Epithelial cell of esophagus (primary cell): ENCODE measurements at regions not wholly inside any gene's neighbourhood (a gene's known extent, or its start where the extent isn't known, plus 50 kb on each side); places are given as distances from the start of the nearest gene placed in this dataset.

ENCODE experiments used
- DNase-seq: peaks from one replicate; pipeline ENCODE4 v3.0.0; 2010; ENCODE audit warnings: low read depth
- H3K4me3 ChIP-seq: 2 replicates; pipeline ENCODE4 v1.5.1; 2011; ENCODE audit warnings: mild to moderate bottlenecking, low read length, control low read depth
- TF ChIP-seq, protein P1 (sequence below): IDR thresholded peaks from 2 replicates; pipeline ENCODE4 v1.5.1; 2011; ENCODE audit warnings: low read depth, mild to moderate bottlenecking, low read length, control low read depth, inconsistent platforms; ENCODE audit not compliant: insufficient read depth; ENCODE audit errors: missing control alignments

DNA sequence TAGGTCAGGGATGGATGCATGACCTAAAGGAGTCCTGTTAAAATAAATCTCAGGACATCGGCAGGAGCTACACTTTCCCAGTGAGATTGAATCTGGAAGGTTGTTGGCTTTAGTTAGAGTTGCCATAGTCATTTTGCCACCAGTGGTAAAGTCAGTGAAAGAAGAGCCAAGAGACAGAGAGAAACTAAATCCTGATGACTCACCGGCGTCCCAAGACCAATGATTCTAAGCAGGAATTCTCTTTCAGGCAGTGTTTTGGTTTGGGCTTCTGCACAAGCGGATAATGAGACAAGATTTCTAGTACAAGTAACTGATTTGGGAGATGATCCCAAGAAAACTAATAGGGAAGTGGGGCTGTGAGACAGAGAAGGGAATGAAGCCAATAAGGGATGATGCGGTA, 88.8 kb upstream of the ETS2 start:
- H3K4me3 ChIP-seq, result no peak overlapping the region
- DNase-seq, result peak; percentile 46
- TF ChIP-seq, protein P1, sequence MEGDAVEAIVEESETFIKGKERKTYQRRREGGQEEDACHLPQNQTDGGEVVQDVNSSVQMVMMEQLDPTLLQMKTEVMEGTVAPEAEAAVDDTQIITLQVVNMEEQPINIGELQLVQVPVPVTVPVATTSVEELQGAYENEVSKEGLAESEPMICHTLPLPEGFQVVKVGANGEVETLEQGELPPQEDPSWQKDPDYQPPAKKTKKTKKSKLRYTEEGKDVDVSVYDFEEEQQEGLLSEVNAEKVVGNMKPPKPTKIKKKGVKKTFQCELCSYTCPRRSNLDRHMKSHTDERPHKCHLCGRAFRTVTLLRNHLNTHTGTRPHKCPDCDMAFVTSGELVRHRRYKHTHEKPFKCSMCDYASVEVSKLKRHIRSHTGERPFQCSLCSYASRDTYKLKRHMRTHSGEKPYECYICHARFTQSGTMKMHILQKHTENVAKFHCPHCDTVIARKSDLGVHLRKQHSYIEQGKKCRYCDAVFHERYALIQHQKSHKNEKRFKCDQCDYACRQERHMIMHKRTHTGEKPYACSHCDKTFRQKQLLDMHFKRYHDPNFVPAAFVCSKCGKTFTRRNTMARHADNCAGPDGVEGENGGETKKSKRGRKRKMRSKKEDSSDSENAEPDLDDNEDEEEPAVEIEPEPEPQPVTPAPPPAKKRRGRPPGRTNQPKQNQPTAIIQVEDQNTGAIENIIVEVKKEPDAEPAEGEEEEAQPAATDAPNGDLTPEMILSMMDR, result no peak

DNA sequence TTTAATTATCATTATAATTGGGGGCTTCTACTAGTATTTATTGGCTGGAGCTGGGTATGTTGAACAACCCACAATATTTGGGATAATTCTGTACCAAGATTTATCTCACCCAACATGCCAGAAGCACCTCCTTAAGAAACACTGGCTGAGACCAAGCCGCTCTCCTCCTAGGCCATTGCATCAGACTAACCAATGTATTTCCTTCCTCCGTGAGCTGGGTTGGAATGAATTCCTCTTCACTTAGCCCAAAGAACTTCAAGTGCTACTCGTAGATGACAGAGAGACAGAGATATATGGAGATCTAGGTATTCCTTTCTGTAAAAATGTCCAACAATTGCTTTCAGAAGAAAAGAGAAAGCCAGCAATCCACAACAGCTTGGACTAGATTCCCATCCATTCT, 87.2 kb upstream of the ETS2 start:
- H3K4me3 ChIP-seq, result no peak overlapping the region
- TF ChIP-seq, protein P1, result no peak
- no peak for DNase-seq

DNA sequence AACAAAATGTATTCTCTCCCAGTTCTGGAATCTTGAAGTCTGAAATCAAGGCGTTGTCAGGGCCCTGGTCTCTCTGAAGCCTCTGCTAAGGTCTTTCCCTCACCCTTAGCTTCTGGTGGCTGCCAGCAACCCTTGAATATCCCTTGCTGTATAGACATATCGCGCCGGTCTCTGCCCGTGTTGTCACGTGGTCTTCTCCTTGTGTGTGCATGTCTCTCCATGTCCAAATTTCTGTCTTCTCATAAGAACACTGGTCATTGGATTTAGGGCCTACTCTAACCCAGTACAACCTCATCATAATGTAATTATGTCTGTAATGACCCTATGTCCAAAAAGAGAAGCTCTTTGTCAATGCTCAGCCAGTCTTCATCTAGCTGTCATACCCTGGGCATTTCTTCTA, 85.7 kb upstream of the ETS2 start:
- DNase-seq, result no peak
- no peak overlapping the region for H3K4me3 ChIP-seq
- TF ChIP-seq, protein P1, result no peak

DNA sequence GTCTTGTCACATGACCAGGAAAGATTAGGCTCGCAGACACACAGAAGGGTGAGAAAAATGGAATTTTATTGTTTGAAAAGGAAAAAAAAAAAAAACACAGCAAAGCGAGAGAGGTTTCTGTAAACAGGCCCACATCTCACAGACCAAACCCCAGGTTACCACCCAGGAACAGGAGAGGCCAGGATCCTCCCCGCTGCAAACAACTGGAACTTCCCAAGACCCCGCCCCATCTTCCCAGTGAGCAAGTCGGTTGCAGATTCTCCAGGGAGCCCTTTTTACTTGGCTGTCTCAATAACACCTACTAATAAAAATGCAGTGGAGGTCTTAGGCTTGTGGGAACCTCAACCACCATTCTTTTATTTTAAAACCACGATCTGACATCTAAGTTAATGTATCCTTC, 84.7 kb upstream of the ETS2 start:
- no peak overlapping the region for H3K4me3 ChIP-seq
- DNase-seq, result no peak
- TF ChIP-seq, protein P1, result no peak

DNA sequence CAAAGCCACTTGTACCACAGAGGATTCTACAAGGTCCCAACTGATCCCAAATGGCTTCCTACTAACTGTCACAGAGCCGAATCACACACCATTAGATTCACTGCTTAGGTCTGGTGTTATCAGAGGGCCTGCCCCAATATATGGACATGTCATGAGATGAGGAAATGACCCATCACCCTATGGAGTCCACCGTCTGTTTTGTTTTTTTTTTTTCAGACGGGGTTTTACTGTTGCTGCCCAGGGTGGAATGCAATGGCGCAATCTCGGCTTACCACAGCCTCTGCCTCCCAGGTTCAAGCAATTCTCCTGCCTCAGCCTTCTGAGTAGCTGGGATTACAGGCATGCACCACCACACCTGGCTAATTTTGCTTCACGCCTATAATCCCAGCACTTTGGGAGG, 83.8 kb upstream of the ETS2 start:
- no peak overlapping the region for H3K4me3 ChIP-seq
- DNase-seq, result no peak
- TF ChIP-seq, protein P1, result no peak

DNA sequence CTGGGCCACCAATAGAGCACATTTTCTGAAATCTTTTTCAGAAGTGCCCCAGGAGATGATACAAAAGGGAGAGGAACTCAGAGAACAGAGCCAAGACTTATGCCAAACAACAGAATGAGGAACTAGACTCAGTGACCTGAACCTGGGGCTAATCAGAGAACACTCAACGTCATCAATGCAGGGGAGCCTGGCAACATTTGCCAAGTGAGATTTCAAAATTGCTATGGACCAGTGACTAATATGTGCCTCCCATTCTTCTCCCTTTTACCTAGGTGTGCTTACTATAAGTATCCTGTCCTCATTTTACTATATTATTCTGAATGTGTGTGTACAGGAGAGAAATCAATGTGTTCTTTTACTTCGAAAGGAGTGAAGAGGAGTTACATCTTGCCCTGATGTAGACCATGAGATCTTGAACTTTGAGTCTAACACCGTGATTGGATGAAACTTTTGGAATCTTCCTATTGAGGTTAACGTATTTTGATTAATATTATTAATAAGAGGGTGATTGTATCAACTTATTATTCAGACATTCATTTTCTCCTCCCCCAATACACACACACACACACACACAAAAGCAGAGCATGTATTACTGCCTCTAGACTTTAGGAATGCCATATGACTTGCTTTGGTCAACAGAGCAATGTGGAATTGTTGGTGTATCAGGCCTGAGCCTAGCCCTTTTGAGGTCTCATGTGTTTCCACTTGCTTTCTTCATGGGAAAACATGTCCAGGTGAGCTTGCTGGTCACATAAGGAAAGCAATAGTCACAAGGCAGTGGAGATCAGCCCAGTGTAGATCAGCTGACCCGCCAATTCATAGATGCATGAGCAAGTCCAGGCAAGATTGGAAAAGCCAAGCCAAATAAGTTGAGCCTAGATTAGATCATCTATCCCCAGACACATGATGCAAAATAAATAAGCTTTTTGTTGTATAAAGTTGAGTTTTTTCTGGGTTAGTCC, 80.3 kb upstream of the ETS2 start:
- TF ChIP-seq, protein P1, result no peak
- DNase-seq, result peak; percentile 97
- no peak overlapping the region for H3K4me3 ChIP-seq

DNA sequence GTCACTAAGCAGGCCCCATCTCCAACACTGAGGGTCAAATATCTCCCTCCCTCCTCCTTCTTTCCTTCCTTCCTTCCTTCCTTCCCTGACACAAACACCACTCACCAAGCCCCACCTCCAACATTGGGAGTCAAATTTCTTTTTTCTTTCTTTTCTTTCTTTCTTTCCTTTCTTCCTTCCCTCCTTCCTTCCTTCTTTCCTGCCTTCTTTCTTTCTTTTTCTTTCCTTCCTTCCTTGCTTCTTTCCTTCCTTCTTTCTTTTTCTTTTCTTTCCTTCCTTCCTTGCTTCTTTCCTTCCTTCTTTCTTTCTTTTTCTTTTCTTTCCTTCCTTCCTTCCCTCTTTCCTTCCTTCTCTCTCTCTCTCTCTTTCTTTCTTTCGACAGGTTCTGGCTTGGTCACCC, 79.2 kb upstream of the ETS2 start:
- no peak overlapping the region for H3K4me3 ChIP-seq
- no peak for DNase-seq
- TF ChIP-seq, protein P1, result no peak
